H1 (cell line): ENCODE measurements at regions not wholly inside any gene's neighbourhood (a gene's known extent, or its start where the extent isn't known, plus 50 kb on each side); places are given as distances from the start of the nearest gene placed in this dataset.

Experiments used
- CTCF ChIA-PET: fragments of 300-600 bp; sonication (Branson Sonifier 250); formaldehyde crosslinking; loops from one replicate; lab custom pipeline; 2021; ENCODE audit not compliant: partially characterized antibody; lab: Charles Lee
- POLR2A ChIA-PET: fragments of 300-600 bp; sonication (Branson Sonifier 250); formaldehyde crosslinking; loops from one replicate; lab custom pipeline; 2021; ENCODE audit warnings: inconsistent platforms; ENCODE audit not compliant: partially characterized antibody; lab: Charles Lee
- DNase-seq, 2 experiments: peaks; one replicate each; pipeline versions ENCODE4 v3.0.0 to v3.0.0-alpha.2; 2010 to 2022; ENCODE audit warnings: low spot score in 2 of 2, low read depth in 1 of 2, mixed read lengths in 1 of 2
- FAIRE-seq: peaks from 2 replicates; lab custom pipeline; 2011; peaks lifted over from hg19 to GRCh38; lab: Jason Lieb, UNC
- H2AFZ ChIP-seq: 2 replicates; pipeline ENCODE4 v1.8.1; 2012; ENCODE audit warnings: low read length, inconsistent platforms
- H2AK5ac ChIP-seq: 2 replicates; pipeline ENCODE4 v1.6.1; 2013; ENCODE audit warnings: low read depth, low read length
- H2BK120ac ChIP-seq: replicated peaks from 2 replicates; pipeline ENCODE3; 2013; ENCODE audit warnings: low read depth, low read length, inconsistent platforms
- H2BK12ac ChIP-seq: 2 replicates; pipeline ENCODE4 v1.6.1; 2013; ENCODE audit warnings: low read depth, low read length
- H2BK15ac ChIP-seq: 2 replicates; pipeline ENCODE4 v1.6.1; 2013; ENCODE audit warnings: low read length
- H2BK20ac ChIP-seq: 2 replicates; pipeline ENCODE4 v1.6.1; 2013; ENCODE audit warnings: low read length
- H2BK5ac ChIP-seq: 2 replicates; pipeline ENCODE4 v1.6.1; 2013; ENCODE audit warnings: low read depth, low read length
- H3K14ac ChIP-seq: 2 replicates; pipeline ENCODE4 v1.6.1; 2013; ENCODE audit warnings: inconsistent platforms; ENCODE audit not compliant: insufficient read length
- H3K18ac ChIP-seq: 2 replicates; pipeline ENCODE4 v1.6.1; 2013; ENCODE audit warnings: low read length; ENCODE audit errors: extremely low read depth
- H3K23ac ChIP-seq: 2 replicates; pipeline ENCODE4 v1.6.1; 2013; ENCODE audit warnings: inconsistent platforms; ENCODE audit not compliant: insufficient read length
- H3K23me2 ChIP-seq: 2 replicates; pipeline ENCODE4 v1.6.1; 2013; ENCODE audit warnings: low read depth, low read length
- H3K27ac ChIP-seq: 2 replicates; pipeline ENCODE4 v1.6.1; 2011; ENCODE audit warnings: low read depth, low read length, inconsistent platforms
- H3K27me3 ChIP-seq, 4 experiments: replicated peaks in 1 of 4; 1 replicate in 1 of 4; 2 replicates in 3 of 4; pipeline versions ENCODE4 v1.6.1 to v1.8.1; 2011 to 2013; ENCODE audit warnings: low read length in 3 of 4, mild to moderate bottlenecking in 3 of 4, inconsistent platforms in 2 of 4, mixed read lengths in 2 of 4, moderate library complexity in 1 of 4; ENCODE audit not compliant: control insufficient read depth in 3 of 4, insufficient read depth in 3 of 4; ENCODE audit errors: extremely low read depth in 1 of 4
- H3K36me3 ChIP-seq, 4 experiments: 2 replicates each; pipeline versions ENCODE4 v1.6.1 to v1.8.1; 2011 to 2013; ENCODE audit warnings: mild to moderate bottlenecking in 4 of 4, low read length in 3 of 4, moderate library complexity in 2 of 4, control low read depth in 1 of 4, inconsistent platforms in 1 of 4; ENCODE audit not compliant: insufficient read depth in 4 of 4, control insufficient read depth in 2 of 4
- H3K4ac ChIP-seq: replicated peaks from 2 replicates; pipeline ENCODE3; 2013; ENCODE audit warnings: low read length, low read depth, mixed read lengths, inconsistent platforms; ENCODE audit not compliant: insufficient read length
- H3K4me1 ChIP-seq, 4 experiments: replicated peaks in 1 of 4; 1 replicate in 1 of 4; 2 replicates in 3 of 4; pipeline versions ENCODE4 v1.6.1 to v1.8.1; 2011 to 2013; ENCODE audit warnings: low read length in 3 of 4, inconsistent platforms in 2 of 4, mixed read lengths in 1 of 4; ENCODE audit not compliant: insufficient read depth in 4 of 4, control insufficient read depth in 3 of 4
- H3K4me2 ChIP-seq, 2 experiments: 2 replicates each; pipeline versions ENCODE4 v1.6.1 to v1.8.1; 2011 to 2013; ENCODE audit warnings: low read depth in 2 of 2, low read length in 2 of 2, control low read depth in 1 of 2, inconsistent platforms in 1 of 2, mild to moderate bottlenecking in 1 of 2; ENCODE audit not compliant: insufficient read depth in 1 of 2
- H3K4me3 ChIP-seq, 4 experiments: fragments of 200-600, 300-600 bp in 1 of 4; sonication (generic), shearing (Covaris generic), sonication (Bioruptor Twin) in 1 of 4; 2 replicates each; pipeline versions ENCODE4 v1.5.1 to v1.8.1; 2011 to 2016; ENCODE audit warnings: low read length in 4 of 4, low read depth in 3 of 4, control low read depth in 2 of 4, inconsistent platforms in 2 of 4, mild to moderate bottlenecking in 2 of 4, mixed read lengths in 1 of 4, moderate library complexity in 1 of 4; ENCODE audit not compliant: insufficient read depth in 2 of 4; ENCODE audit errors: extremely low read depth in 1 of 4
- H3K56ac ChIP-seq: replicated peaks from 2 replicates; pipeline ENCODE3; 2013; ENCODE audit warnings: low read depth, mild to moderate bottlenecking, mixed read lengths, low read length, inconsistent platforms; ENCODE audit not compliant: insufficient read length
- H3K79me1 ChIP-seq: 2 replicates; pipeline ENCODE4 v1.6.1; 2013; ENCODE audit warnings: low read depth, low read length, control low read depth
- H3K79me2 ChIP-seq, 2 experiments: 2 replicates each; pipeline versions ENCODE4 v1.6.1 to v1.8.1; 2012 to 2013; ENCODE audit warnings: low read length in 2 of 2, mild to moderate bottlenecking in 2 of 2, inconsistent platforms in 1 of 2; ENCODE audit not compliant: insufficient read depth in 2 of 2, control insufficient read depth in 1 of 2
- H3K9ac ChIP-seq, 4 experiments: replicated peaks in 1 of 4; 1 replicate in 1 of 4; 2 replicates in 3 of 4; pipeline versions ENCODE4 v1.6.1 to v1.8.1; 2011 to 2013; ENCODE audit warnings: low read depth in 3 of 4, low read length in 3 of 4, control low read depth in 2 of 4, mild to moderate bottlenecking in 2 of 4, moderate library complexity in 2 of 4, inconsistent platforms in 1 of 4; ENCODE audit errors: extremely low read depth in 1 of 4
- H3K9me3 ChIP-seq, 2 experiments: 2 replicates each; pipeline versions ENCODE4 v1.6.1 to v1.8.1; 2012 to 2013; ENCODE audit warnings: mild to moderate bottlenecking in 2 of 2, moderate library complexity in 2 of 2, control low read depth in 1 of 2, inconsistent platforms in 1 of 2, low read depth in 1 of 2, low read length in 1 of 2, mixed read lengths in 1 of 2; ENCODE audit not compliant: insufficient read depth in 2 of 2
- H4K20me1 ChIP-seq, 2 experiments: replicated peaks in 1 of 2; 2 replicates each; pipeline versions ENCODE3 to v1.8.1; 2011 to 2013; ENCODE audit warnings: inconsistent platforms in 2 of 2, low read length in 2 of 2, mild to moderate bottlenecking in 1 of 2; ENCODE audit not compliant: insufficient read depth in 2 of 2, control insufficient read depth in 1 of 2
- H4K5ac ChIP-seq: 2 replicates; pipeline ENCODE4 v1.6.1; 2013; ENCODE audit warnings: low read length, low read depth, mixed read lengths, inconsistent platforms; ENCODE audit not compliant: insufficient read length
- H4K8ac ChIP-seq: 2 replicates; pipeline ENCODE4 v1.8.0; 2013; ENCODE audit warnings: mild to moderate bottlenecking, moderate library complexity, low read length, inconsistent platforms; ENCODE audit not compliant: insufficient read depth; ENCODE audit errors: extremely low read depth
- H4K91ac ChIP-seq: replicated peaks from 2 replicates; pipeline ENCODE3; 2013; ENCODE audit warnings: low read length, mixed read lengths, inconsistent platforms; ENCODE audit not compliant: insufficient read length
- EGR1 ChIP-seq: IDR thresholded peaks from 2 replicates; pipeline ENCODE4 v1.6.1; 2011; ENCODE audit warnings: low read depth, low read length, borderline replicate concordance
- WGBS, 2 experiments: shearing (Covaris generic) in 1 of 2; methylation state at CpG; one replicate each; pipeline versions ENCODE4 v1.1.6 to v1.1.7; 2013 to 2015; ENCODE audit warnings: low lambda C conversion rate in 2 of 2, mixed read lengths in 2 of 2, inconsistent platforms in 1 of 2, low coverage in 1 of 2, missing lambda C conversion rate in 1 of 2; ENCODE audit not compliant: insufficient replicate concordance in 2 of 2, insufficient coverage in 1 of 2, insufficient read length in 1 of 2; ENCODE audit errors: extremely low coverage in 1 of 2, missing lambda C conversion rate in 1 of 2; 5-methylcytosine and 5-hydroxymethylcytosine counted together

DNA sequence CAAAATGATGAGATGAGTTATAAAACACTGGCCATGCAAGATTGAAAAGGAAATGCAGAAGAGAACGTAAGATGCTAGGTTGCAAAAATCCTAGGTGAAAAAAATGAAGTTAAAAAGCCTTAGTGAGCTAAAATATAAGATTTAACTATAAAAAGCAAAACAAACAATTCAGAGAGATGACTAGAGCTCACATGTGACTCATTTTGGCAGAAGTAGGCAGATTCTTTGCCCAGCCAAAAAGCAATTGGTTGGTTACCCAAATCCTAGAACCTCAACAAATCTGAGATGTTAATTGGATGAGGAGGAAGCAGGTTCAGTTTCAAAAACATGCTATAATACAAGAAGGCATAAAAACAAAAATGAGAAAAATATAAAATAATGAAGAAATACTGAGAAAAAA, 249.1 kb downstream of the OGFRL1 start:
- Histone ChIP-seq H3K18ac (no peak overlapping the region), H3K36me3 (no peaks in the 10 kb centered on the region), H4K91ac (no peak overlapping the region), H2BK20ac (no peak overlapping the region), H3K27me3 (no peaks in the 10 kb centered on the region), H3K4me1 (no peaks in the 10 kb centered on the region), H3K23me2 (no peaks in the 10 kb centered on the region), H3K27ac (no peak overlapping the region), H2AK5ac (no peak overlapping the region), H3K4me2 (no peak overlapping the region), H3K14ac (no peak overlapping the region), H2BK12ac (no peak overlapping the region), H2BK15ac (no peak overlapping the region), H2AFZ (no peak overlapping the region), H4K8ac (no peak overlapping the region), H4K20me1 (no peaks in the 10 kb centered on the region), H3K56ac (no peak overlapping the region), H3K23ac (no peak overlapping the region), H3K9me3 (no peaks in the 10 kb centered on the region), H2BK5ac (no peak overlapping the region)
- no peak for FAIRE-seq
- POLR2A ChIA-PET = no interaction called here
- WGBS, 2 experiments = 82% methylated on average over 1 of the region's 1 CpG; no CpG with 5 or more reads in 1 of the 2 experiments
- no peak for TF ChIP-seq EGR1
- TF ChIP-seq, all 59 proteins: peak for 0
- CTCF ChIA-PET = no interaction called here
- Histone ChIP-seq H2BK120ac (no peak overlapping the region), H3K4ac (no peak overlapping the region), H3K79me1 (no peaks in the 10 kb centered on the region), H3K79me2 (no peaks in the 10 kb centered on the region), H3K4me3 (no peak overlapping the region), H4K5ac (no peak overlapping the region), H3K9ac (no peak overlapping the region)
- DNase-seq = no peak
